Pulmonary artery endothelial cell (primary cell): ENCODE measurements at regions not wholly inside any gene's neighbourhood (a gene's known extent, or its start where the extent isn't known, plus 50 kb on each side); places are given as distances from the start of the nearest gene placed in this dataset.
"Not testable (repeated sequence)": the region's sequence is repeated elsewhere in the genome, so short reads cannot be mapped to it uniquely, and the experiment has no call there.

ENCODE experiments used
- DNase-seq: peaks from one replicate; pipeline ENCODE4 v3.0.0-alpha.2; 2011; ENCODE audit warnings: low read depth, low spot score

GRCh38 chr5:1963358-1963757, 80.6 kb upstream of the IRX4 start:
- DNase-seq, result no peak

GRCh38 chr5:1962619-1963355, 80.1 kb upstream of the IRX4 start:
- DNase-seq, result no peak

DNA sequence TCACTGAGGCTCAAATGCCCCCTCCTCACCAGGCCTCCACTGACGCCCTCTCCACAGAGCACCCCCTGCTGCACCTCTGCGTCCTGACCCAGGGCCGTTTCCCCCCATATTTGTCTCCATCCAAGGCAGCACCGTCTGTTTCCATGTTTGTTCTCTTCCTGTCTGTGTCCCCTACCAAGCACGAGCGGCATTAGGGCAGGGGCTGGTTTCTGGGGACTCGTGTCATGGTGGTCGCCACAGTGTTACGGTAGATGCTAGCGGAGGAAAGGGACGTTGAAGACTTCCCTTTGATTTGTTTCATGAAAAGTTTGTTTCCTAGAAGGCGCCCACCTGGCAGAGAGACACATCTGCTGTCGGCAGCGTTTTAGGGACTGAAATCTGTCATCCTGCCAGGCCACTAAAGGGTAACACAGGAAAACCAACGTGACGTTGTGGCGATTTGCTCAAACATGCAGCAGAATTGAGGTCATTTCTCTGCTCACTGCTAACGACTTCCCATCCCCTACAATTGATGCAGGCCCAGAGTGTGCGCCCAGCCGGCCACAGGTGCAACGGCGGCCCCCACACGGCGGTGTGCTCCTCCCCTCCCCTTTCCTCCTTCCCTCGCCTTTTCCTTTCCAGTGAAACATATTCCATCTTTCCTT, 79.3 kb upstream of the IRX4 start:
- no peak for DNase-seq

GRCh38 chr5:1961304-1961946, 78.7 kb upstream of the IRX4 start:
- DNase-seq, result no peak

GRCh38 chr5:1960595-1961303, 78.0 kb upstream of the IRX4 start:
- no peak for DNase-seq

DNA sequence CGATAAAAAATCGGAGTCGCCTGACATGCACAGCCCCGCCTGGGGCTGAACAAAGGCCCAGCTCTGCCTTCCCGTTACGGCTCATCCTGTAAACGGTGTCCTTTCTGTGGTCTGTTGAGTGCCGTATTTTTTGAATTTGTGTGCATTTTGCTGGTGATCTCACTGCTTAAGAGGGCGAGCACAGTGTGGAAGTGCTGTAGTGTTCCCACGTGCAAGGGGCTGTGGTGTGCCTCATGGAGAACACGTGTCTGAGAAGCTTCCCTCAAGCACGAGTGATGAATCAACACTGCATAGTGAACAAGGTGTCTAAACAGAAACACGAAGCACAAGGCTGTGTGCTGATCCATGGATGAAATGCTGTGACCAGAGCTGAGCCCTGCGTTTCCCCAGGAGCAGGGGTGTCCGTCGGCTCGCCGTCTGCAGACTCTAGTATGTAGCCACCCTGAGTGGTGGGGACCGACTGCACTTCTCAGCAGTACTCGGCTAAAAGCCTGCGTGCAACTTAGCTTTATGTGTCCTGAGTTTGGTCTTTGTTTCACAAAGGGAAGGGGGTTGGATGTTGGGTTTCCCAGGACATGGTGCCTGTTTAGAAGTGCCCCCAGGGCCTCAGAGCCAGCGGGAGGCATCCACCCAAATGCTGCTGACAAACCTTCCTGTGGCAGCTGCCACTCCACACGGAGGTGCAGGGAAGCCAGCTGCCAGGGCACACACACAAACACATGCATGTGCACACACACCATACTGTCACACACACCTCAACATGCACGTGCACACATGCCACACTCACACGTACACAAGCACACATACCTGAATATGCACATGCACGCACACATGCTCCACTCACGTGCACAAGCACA, 77.2 kb upstream of the IRX4 start:
- DNase-seq, result no peak

DNA sequence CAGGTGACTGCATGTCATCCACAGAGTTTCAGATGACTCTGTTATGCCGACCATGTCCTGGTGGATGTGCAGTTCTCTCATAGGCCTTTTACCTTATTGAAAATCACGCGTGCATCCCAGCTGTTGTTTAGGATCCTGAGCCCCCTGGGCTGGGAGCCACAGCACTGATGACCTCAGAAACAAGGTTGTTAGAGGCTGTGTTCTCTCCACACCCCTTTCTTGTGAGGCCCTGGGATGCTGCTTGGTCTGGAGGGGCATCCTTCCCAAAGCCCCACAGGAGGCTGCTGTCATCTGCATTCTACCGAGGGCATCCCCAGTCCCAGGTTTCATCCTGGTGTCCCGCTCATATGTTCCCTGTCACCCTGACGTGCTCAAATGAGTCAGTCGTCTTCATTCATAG, 76.5 kb upstream of the IRX4 start:
- no peak for DNase-seq

GRCh38 chr5:1958211-1959010, 75.7 kb upstream of the IRX4 start:
- no peak for DNase-seq

DNA sequence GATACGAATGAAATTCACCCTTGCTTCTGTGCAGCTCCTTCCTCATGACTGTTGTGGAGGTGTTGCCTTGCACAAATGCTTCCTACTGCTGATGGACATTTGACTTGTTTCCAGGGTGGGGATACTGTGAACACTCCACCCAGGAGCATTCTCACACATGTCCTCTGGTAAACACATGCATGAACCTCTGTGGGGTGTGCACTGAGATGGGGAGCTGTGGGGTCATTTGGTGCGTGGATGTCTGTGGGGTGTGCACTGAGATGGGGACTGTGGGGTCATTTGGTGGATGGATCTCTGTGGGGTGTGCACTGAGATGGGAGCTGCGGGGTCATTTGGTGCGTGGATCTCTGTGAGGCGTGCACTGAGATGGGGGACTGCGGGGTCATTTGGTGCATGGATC, 72.9 kb upstream of the IRX4 start:
- DNase-seq, result no peak

DNA sequence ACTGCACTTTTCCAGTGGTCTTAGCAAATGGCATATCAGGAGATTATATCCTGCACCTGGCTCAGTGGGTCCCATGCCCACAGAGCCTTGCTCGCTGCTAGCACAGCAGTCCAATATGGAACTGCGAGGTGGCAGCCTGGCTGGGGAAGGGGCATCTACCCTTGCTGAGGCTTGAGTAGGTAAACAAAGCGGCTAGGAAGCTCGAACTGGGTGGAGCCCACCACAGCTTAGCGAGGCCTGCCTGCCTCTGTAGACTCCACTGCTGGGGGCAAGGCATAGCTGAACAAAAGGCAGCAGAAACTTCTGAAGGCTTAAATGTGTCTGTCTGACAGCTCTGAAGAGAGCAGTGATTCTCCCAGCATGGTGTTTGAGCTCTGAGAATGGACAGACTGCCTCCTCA, 71.0 kb upstream of the IRX4 start:
- DNase-seq, result not testable (repeated sequence)

DNA sequence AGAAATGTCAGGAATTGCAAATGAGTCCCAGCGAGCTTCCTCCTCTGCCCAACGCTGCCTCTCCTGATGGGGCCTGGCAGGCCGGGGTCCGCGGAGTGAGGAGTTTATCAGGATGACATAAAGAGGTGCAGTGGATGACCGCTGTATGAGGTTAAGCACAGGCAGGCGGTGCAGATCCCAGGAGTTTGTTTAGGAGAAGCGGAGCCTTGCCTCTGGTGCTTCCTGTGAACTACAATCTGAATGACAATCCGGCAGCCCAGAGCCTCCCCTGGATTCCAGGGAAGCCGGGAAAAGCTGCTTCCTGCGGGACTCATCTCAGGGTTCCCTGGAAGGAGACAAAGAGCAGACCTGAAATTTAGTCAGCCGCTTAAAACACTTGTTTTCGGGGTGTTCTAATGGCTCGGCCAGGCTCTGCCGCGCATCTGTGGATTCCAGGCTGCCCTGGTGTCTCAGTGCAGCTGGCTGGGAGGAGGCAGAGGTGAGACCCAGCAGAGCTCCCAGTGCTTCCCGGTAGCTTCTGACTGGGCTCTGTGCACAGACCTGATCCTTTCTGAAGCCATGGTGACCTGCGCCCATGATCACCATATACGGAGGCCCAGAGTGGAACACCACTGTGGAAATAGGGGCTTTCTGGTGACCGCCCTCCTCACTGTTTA, 69.8 kb upstream of the IRX4 start:
- DNase-seq, result no peak

- no peak for DNase-seq
Observed at GRCh38 chr5:1952021-1952420, 69.3 kb upstream of the IRX4 start.

DNA sequence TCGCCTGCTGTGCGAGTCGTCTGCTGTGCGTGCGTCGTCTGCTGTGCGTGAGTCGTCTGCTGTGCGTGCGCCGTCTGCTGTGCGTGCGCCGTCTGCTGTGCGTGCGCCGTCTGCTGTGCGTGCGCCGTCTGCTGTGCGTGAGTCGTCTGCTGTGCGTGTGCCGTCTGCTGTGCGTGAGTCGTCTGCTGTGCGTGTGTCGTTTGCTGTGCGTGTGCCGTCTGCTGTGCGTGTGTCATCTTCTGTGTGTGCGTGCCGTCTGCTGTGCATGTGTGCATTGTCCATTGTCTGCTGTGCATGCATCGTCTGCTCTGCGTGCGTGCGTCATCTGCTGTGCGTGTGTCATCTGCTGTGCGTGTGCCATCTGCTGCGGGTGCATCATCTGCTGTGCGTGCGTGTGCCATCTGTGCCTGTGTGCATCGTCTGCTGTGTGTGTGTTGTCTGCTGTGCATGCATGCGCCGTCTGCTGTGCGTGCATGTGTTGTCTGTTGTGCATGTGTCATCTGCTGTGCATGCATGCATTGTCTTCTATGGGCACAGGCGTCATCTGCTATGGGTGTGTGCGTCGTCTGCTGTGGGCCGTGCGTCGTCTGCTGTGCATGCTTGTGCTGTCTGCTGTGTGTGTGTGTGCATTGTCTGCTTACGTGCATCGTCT, 68.6 kb upstream of the IRX4 start:
- DNase-seq, result no peak

DNA sequence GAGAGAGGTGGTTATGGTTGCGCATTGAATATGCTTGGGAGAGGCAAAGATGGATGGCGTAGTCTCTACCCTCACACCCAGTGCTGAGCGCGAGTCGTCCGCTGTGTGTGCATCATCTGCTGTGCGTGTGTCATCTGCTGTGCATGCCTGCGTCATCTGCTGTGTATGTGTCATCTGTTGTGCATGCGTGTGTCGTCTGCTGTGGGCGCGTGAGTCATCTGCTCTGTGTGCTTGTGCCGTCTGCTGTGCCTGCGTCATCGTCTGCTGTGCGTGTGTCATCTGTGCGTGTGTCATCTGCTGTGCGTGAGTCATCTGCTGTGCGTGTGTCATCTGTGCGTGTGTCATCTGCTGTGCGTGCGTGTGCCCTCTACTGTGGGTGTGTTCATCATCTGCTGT, 68.0 kb upstream of the IRX4 start:
- DNase-seq, result no peak

DNA sequence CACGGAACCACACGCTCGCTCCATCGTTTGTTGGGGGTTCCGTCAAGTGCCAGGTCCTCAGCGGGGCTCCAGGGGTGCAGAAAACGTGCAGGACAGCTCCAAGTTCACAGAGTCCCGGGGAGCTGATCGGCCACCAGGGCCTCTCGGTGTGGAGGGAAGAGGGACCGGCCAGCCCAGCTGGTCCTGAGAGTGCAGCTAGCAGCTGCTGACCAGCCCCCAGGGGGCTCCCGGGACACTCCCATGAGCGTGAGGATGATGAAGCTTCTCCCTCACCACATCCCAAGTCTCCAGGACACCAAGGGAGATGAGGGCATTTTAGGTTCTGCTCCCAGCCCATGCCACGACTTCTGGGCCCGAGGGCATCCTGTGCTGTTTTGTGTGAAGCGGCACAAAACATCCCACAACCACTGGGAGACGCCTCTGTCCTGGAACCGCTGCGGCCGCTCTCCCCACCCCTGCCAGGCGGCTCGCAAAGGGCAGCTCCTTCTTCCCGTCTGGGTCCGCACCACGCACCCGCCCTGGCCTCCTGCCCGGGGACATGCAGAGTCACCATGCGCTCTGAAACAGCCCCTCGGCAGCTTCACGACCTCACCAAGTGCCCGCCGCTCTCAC, 67.5 kb upstream of the IRX4 start:
- no peak for DNase-seq

- DNase-seq, result no peak
Observed at GRCh38 chr5:1949253-1949652, 66.5 kb upstream of the IRX4 start.

DNA sequence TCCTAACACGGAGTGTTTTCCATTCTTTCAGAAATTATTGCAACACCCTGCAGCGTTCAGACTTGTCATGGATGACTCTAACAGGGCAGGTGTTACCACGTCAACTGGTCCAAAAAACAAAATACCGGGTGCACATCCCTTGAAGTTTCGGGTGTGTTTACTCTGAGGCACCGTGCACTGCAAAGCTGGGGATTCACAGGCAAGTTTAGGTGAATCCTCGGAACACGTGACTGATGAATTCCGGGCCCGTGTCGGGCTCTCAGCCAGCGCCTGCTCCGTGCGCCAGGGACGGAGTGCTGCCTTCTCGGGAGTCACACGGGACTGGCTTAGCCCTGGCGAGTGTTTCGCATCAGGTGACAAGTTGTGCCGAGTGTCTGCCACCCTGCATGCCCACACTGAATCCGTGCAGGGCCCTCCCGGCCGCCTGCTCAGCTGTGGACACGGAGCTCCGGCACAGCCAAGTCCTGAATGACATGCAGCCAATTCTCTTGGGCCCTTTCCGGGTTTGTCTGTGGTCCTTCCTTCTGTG, 66.0 kb upstream of the IRX4 start:
- no peak for DNase-seq

DNA sequence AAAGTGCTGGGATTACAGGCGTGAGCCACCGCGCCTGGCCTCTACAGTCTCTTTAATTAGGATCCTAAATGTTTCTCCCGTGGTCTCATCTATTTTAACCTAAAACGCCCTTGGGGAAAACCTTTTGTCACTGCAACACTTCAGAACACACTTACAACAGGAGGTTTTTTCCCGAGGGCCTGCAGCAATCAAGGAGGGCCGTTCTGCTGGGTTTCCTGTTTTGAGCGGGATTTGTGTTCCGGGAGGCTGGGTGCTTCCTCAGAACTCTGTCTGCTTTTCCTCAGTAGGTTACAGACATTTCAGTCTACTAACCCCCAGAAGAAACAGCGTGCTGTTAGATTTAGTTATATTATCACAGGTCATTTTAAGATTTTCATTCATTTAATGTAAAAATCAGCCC, 65.4 kb upstream of the IRX4 start:
- DNase-seq, result no peak

DNA sequence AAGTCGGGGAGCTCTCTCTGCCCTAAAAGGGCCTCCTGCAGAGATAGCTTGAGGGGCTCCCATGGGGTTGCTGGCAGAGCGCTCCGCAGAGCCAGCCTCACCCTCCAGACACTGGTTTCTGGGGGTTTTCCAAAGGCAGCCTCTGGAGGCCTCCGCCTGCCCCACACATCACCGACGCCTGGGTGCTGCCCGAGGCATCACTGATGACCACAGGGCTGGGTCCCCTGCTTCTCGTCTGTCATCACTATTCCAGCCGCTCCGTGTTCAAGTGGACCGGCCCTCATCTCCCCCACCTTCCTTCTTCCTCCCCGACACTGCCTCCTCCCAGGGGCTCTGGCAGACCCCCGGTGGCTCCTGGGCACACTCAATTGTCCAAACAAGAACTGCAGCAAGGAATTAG, 64.1 kb upstream of the IRX4 start:
- DNase-seq, result no peak
